HG03159 (cell line): ENCODE measurements at regions not wholly inside any gene's neighbourhood (a gene's known extent, or its start where the extent isn't known, plus 50 kb on each side); places are given as distances from the start of the nearest gene placed in this dataset.

Source experiments
- ATAC-seq: cut with Tn5 transposase; IDR thresholded peaks from one replicate; pipeline ENCODE4 v1.9.1; 2021; ENCODE audit warnings: mild to moderate bottlenecking, moderate library complexity; ENCODE audit not compliant: unreplicated experiment

DNA sequence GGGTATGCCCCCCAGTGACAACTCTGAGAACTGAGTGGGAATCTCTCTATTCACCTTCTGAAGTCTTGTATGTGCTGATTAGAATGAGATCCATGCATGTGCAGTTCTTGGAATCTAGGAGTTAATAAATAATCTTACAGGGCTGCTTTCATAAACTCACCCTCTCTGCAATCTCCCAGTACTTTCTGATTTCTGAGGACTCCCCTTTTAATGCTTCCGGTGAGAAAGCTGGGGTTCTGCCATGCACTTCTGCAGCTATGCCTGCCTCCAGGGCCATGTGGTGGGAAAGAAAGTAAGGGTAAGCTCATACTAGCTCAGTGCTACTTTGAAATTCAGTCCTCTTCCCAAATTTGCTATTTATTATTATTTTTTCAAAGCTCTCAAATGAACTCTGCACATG, 432.9 kb downstream of the MTX2 start:
- no peak for ATAC-seq

DNA sequence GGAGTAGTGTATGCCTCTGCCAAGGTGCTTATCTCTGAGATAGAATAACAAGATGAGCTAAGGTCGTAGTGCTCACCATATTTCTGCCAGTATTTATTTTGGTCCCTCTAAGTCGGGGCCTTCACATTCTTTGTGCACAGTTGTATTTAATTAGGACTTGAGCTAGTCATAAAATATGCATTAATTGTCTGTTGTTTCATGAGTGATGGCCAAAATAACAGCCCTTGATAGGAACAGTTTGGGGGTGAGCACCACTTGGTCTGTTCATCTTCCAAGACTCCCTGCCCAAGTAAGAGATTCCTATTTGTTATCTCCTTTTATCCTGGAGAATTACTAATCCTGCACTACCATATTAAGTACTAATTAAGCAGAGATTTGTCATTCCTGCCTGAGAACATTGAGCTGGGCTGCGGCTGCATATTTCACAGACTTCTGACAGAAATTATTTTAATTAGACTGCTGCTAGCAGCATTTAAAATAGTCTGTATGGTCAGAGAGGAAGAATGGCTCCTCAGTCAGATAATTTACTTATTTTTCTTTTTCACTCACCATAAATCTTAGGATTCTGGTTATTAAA, 435.1 kb downstream of the MTX2 start:
- no peak for ATAC-seq

GRCh38 chr2:176709149-176709951, 440.1 kb downstream of the MTX2 start:
- ATAC-seq: no peak

DNA sequence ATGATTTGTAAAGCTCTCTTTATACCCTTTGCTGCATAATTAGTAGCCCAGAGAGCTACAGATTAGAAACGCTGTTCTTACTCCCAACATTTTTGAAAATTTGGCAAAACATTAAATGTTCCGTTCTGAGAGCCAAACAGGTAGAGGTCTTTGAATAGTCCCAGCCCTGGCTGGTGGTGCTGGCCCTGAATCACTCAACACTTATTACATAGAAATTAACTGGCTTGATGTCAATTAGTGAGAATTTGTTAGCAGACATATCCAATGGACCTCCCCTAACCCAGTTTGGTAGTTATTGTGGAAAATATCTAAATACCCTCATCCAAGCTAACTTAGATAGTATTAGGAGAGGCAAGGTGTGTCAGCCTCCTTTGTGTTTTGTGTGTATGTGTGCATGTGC, 440.7 kb downstream of the MTX2 start:
- no peak for ATAC-seq

- ATAC-seq: no peak
These were observed 441.5 kb downstream of the MTX2 start for GRCh38 chr2:176710657-176711186.

GRCh38 chr2:176725873-176726645, 456.8 kb downstream of the MTX2 start:
- no peak for ATAC-seq

- ATAC-seq: no peak
These were observed 458.5 kb downstream of the MTX2 start for GRCh38 chr2:176727696-176728095.

GRCh38 chr2:176729706-176730569, 460.7 kb downstream of the MTX2 start:
- no peak for ATAC-seq

- ATAC-seq: no peak
These were observed 463.5 kb downstream of the MTX2 start for GRCh38 chr2:176732780-176733179.

DNA sequence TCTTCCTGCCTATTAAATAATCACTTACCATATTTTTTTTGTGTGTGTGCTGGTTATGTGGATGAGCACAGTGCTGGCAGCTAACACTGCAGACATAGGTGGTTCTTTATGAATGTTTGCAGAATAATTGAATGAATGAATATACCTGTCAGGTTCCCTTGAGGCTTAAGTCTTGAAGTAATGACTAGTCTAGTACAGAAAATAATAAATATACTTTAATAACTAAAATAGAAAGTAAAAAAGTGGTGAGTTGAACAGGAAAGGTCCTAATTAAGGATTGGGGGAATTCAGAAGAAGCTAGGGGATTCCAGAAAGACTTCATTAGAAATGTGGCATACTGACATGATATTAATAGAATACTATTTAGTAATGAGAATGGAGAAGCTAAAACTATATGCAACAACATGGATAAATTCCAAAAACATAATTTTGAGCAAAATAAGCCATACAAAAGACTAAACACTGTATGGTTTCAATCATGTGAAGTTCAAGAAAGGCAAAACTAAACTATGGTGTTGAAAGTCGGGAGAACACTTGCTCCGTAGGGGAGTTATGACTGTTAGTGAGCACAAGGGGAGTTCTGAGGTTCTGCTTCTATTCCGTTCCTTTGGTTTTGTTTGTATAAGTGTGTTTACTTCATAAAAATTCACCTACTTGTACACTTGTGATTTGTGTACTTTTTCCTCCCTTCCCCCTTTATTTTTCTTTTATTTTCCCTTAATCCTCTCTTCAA, 464.6 kb downstream of the MTX2 start:
- ATAC-seq: no peak

- no peak for ATAC-seq
These were observed 465.6 kb downstream of the MTX2 start for GRCh38 chr2:176734868-176735267.

- ATAC-seq: no peak
These were observed 470.3 kb upstream of the HNRNPA3 start for GRCh38 chr2:176742271-176742670.

DNA sequence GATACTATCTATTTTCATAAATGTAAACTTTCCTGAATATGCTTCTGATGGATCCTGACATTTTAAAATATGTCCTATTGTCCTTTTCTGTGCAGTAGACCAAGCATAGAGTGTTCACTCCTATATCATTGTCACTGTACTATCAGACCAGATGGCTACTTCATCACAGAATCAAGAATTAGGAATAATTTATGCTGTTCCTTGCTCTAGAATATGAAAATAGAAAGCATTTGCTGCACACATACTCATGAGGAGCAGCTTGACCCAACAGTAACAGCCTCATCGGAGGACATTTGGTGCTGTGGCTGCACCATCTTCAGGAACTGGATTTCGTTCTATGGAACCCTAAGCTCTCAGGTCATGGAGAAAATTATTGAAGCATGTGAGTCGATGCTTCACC, 468.9 kb upstream of the HNRNPA3 start:
- ATAC-seq: no peak

GRCh38 chr2:176744146-176744545, 468.4 kb upstream of the HNRNPA3 start:
- no peak for ATAC-seq

- peak; percentile 73 for ATAC-seq
These were observed 466.9 kb upstream of the HNRNPA3 start for GRCh38 chr2:176745543-176746200.

- ATAC-seq: no peak
These were observed 466.2 kb upstream of the HNRNPA3 start for GRCh38 chr2:176746411-176746810.

- ATAC-seq: no peak
These were observed 465.1 kb upstream of the HNRNPA3 start for GRCh38 chr2:176747506-176747905.

DNA sequence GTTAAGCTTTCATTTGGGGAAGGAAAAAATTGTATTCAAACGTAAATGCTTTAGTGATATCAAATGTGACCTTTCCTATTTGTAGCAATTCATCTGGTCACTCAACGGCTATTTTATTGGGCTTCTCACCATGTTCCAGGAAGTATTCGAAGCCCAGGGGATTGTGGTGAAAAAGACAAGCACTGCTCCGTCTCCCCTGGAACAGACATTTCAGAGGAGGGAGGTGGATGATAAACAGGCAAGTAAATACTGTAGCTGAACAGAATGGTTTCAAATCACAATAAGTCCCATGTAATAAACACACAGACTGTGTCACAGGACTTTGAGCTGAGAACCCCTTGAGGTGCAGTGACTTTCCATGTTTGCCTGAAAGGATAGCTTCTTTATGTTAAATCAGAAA, 464.7 kb upstream of the HNRNPA3 start:
- ATAC-seq: no peak

- no peak for ATAC-seq
These were observed 463.9 kb upstream of the HNRNPA3 start for GRCh38 chr2:176748662-176749061.
